C4-2B (cell line): ENCODE measurements at regions not wholly inside any gene's neighbourhood (a gene's known extent, or its start where the extent isn't known, plus 50 kb on each side); places are given as distances from the start of the nearest gene placed in this dataset.

ENCODE experiments used
- H3K27ac ChIP-seq: fragments of 450-650 bp; 2 replicates; pipeline ENCODE4 v1.5.1; 2017
- ZFX ChIP-seq: fragments of 450-650 bp; IDR thresholded peaks from 2 replicates; pipeline ENCODE4 v1.6.1; 2017
- TF ChIP-seq, protein P1 (sequence below): fragments of 450-650 bp; conservative IDR thresholded peaks from 2 replicates; pipeline ENCODE4 v1.5.1; 2017; ENCODE audit warnings: mild to moderate bottlenecking

DNA sequence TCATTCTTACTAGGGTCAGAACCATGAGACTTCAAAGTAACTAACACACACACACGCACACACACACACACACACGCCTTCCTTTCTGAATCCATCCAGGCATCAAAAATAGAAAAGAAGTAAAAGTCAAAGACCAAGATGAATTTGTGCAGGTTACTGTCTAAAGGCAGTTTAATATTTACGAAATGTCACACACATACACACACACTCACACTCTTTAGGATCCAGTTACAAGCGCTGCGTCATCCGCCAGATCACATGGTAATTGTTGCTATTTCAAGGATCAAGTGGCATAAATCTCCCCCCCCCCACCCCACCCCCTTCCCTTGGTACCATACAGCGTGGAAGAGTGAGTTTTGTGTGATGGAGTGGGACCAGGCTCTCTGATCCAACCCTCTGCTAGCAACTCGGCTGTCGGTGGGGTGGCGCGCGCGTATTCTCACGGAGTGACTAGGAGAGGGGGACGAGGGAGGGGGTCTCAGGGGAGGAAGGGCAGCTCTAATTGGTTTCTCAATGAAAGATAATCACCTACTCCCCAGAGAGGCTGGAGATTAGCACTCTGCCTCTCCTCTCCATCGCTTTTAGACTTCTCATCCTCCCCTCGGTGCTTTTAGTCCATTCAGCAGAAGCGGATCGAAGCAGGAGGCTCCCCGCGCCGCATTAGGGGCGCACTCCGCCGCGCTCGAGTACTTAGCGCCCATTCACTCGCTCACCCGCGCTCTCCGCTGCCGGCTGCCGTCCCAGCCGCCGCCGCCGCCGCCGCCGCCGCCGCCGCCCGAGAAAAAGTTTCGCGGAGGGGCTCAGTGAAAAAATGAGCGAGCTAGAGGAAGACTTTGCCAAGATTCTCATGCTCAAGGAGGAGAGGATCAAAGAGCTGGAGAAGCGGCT is 83.5 kb upstream of the PRKG1 start:
- no peak overlapping the region for H3K27ac ChIP-seq
- TF ChIP-seq, protein P1, sequence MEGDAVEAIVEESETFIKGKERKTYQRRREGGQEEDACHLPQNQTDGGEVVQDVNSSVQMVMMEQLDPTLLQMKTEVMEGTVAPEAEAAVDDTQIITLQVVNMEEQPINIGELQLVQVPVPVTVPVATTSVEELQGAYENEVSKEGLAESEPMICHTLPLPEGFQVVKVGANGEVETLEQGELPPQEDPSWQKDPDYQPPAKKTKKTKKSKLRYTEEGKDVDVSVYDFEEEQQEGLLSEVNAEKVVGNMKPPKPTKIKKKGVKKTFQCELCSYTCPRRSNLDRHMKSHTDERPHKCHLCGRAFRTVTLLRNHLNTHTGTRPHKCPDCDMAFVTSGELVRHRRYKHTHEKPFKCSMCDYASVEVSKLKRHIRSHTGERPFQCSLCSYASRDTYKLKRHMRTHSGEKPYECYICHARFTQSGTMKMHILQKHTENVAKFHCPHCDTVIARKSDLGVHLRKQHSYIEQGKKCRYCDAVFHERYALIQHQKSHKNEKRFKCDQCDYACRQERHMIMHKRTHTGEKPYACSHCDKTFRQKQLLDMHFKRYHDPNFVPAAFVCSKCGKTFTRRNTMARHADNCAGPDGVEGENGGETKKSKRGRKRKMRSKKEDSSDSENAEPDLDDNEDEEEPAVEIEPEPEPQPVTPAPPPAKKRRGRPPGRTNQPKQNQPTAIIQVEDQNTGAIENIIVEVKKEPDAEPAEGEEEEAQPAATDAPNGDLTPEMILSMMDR = no peak
- no peak for TF ChIP-seq ZFX

DNA sequence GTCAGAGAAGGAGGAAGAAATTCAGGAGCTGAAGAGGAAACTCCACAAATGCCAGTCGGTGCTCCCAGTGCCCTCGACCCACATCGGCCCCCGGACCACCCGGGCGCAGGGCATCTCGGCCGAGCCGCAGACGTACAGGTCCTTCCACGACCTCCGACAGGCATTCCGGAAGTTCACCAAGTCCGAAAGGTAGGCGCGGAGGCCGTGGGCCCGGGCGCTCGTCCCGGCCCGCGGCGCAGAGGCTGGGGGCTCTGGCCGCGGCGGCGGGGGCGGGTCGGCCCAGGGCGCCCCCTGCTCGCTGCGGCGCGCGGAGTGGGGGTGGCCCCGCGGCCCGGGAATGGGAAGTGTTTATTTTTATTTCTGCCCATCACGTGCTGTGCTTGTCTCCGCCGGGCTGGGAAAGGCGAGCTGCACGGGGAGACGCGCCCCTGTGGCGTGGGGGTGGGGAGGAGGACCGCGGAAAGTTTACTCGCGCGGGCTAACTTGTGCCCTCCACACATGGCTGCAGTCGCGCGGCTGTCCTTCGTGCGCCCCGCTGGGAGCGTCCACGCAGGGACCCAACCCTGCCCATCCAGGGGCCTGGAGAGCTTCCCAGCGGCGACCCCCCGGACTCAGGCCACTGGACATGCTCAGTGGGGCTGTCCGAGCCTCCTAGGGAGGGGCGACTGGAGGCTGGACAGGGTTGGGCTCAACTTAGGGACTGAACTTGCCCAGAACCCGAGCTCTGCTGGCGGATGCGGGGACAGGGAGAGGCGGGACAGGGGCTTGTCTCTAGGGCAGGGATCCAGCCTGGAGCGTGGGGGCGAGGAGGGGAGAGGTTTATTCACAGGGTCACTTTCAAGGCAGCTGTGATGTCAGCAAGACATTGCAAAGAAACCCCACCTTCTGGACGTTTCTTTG is 82.6 kb upstream of the PRKG1 start:
- TF ChIP-seq, protein P1 = no peak
- no peak for TF ChIP-seq ZFX
- no peak overlapping the region for H3K27ac ChIP-seq

DNA sequence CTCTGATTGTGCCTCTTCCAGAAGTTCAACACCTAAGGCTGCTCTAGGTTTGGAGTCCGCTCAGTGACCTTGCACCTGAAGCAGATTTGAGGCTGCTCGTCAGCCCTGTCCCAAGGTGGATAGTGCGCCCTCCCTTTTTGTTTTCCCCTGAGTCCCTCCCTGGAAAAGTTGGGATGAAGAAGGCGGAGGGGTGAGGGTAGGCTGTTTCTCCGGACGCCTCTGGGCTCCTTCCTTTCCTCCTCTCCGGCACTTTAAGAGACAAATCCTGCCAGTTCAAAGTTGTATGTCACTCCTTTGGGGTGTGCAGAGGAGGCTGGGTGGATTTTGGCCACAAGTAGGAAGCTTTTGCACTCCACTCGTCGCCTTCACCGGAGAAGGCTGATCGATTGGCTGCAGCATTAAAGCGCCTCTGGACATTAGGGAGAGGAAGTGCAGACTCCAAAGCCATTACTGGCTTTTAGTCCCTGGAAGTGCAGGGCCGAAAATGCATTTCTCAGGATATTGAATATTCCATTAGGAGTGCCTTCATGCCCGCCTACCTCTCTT is 81.9 kb upstream of the PRKG1 start:
- no peak overlapping the region for H3K27ac ChIP-seq
- TF ChIP-seq, protein P1 = no peak
- no peak for TF ChIP-seq ZFX

DNA sequence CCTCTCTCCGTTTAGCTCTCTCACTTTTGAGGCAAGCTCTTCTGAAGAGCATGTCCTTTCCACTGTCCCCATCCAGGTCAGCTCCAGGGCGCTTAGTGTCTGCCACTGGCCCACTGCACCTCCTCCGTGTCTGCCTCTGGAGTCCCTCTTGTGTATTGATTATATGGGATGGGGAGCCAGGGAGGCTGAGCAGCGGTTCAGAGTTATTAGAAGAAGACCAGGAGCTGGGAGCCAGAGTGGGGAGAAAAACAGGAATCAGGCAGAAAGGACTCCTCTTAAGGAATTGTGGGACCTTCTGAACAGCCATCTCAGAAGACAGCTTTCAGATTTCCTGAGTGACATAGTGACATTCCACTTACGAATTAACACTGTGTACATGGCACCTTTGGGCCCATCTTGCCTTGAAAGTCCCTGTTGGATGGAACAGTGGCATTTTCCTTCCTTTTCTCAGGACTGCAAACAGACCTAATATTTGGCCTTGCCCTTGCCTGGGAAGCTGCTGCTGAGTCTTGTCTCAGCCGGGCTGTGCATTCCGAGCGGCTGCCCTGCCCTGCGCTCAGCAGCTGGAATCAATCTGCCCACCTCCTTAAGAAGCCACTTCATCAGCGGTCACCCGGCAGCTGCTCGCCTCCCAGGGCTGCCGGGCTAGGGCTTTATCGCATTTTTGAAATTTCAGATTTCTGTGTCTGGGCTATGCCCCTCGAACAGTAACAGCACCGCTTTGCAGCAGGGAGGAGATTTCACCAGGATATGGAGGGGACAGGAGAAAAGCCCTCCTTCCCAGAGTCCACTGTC is 81.1 kb upstream of the PRKG1 start:
- no peak overlapping the region for H3K27ac ChIP-seq
- TF ChIP-seq, protein P1 = no peak
- no peak for TF ChIP-seq ZFX

DNA sequence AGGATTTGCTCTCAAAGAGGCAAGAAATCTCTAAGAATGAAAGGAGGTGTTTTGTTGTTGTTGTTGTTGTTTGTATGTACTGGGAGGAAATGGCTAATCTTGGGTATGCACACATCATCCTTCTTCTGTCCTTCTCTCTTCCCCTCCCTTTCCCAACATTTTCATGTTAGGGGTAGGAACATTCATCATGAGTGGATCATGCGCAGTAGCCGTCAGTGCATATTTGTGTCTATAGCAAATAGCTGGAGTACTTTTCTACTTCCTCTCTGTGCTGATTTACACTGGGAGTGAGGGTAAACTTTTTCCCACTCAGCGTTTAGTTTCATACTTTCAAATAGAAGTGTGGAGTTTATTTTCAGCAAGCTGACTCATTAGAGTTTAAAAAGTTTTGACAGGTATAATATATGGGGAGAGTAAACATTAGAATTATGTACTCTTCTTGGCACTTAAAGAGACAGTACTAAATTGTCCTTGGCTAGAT is 80.5 kb upstream of the PRKG1 start:
- no peak overlapping the region for H3K27ac ChIP-seq
- TF ChIP-seq, protein P1 = no peak
- TF ChIP-seq ZFX = no peak

DNA sequence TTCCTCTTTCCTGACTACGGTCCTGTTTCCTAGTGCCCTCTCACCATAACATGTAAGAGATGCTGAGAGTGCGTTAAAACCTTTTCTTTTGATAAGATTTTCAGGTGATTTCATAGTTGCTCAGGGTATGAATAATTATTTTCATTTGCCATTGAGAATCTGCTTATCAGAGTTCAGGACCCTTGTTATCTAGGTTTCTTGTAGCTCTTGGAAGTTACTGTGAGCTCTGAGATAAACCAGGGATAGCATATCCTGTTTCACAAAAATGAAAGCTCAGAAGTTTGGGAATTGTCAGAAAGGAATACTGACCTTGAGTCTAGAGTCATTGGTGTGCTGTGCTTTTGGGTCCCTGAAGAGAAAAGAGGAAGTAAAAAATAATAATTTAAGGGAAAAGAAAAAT is 76.8 kb upstream of the PRKG1 start:
- H3K27ac ChIP-seq = no peak overlapping the region
- no peak for TF ChIP-seq ZFX
- TF ChIP-seq, protein P1 = no peak
